GM18511 (cell line): ENCODE measurements at regions not wholly inside any gene's neighbourhood (a gene's known extent, or its start where the extent isn't known, plus 50 kb on each side); places are given as distances from the start of the nearest gene placed in this dataset.

Experiments
- ATAC-seq: cut with Tn5 transposase; IDR thresholded peaks from one replicate; pipeline ENCODE4 v1.9.1; 2021; ENCODE audit warnings: mild to moderate bottlenecking, moderate library complexity; ENCODE audit not compliant: unreplicated experiment

GRCh38 chr7:35581605-35582210 is 113.2 kb downstream of the HERPUD2 start:
- no peak for ATAC-seq

DNA sequence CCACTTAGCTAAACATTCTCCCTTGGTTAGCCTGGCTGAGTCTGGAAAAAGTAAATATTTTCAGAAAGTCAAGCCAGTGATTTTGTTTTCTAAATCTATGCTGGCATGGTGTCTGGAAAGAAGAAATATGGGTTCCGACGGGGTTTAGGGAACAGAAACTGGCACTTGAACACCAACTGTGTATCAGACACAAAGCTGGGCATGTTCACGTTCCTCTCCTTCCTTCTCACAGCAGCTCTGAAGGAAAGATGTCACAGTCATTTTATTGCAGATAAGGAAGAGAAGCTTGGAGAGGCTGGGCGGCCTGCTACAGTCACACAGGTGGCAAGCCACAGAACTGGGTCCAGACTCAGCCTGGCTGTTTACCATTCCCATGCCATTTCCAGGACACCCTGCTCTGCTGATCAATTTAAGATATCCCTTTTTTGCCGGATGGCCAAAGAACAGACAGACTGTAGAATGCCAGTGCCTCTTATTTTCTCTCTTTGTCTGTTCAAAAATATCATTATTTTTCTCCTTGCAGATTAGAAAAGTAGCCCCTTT is 118.8 kb downstream of the HERPUD2 start:
- no peak for ATAC-seq

- ATAC-seq, result no peak
Measured at GRCh38 chr7:35571611-35572240, 123.2 kb downstream of the HERPUD2 start.

DNA sequence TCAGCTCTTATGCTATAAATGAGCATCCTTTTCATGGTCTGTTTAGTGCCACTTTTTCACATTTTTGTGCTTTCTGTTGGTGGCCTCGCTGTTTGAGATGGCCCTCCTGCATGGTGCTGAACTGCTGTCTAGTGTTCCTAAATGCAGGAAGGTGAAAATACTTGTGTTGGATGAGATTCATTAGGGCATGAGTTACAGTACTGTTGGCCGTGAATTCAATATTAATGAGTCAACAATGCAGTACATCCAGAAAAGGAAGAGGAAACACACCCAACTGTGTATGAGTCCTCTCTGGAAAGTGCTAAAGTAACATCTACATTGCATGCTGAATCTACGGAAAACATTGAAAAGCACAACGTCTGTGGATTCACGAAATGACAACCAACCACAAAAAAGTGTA is 124.0 kb downstream of the HERPUD2 start:
- no peak for ATAC-seq

GRCh38 chr7:35565927-35566326 is 129.0 kb downstream of the HERPUD2 start:
- ATAC-seq, result no peak

GRCh38 chr7:35558841-35559240 is 136.1 kb downstream of the HERPUD2 start:
- ATAC-seq, result no peak

DNA sequence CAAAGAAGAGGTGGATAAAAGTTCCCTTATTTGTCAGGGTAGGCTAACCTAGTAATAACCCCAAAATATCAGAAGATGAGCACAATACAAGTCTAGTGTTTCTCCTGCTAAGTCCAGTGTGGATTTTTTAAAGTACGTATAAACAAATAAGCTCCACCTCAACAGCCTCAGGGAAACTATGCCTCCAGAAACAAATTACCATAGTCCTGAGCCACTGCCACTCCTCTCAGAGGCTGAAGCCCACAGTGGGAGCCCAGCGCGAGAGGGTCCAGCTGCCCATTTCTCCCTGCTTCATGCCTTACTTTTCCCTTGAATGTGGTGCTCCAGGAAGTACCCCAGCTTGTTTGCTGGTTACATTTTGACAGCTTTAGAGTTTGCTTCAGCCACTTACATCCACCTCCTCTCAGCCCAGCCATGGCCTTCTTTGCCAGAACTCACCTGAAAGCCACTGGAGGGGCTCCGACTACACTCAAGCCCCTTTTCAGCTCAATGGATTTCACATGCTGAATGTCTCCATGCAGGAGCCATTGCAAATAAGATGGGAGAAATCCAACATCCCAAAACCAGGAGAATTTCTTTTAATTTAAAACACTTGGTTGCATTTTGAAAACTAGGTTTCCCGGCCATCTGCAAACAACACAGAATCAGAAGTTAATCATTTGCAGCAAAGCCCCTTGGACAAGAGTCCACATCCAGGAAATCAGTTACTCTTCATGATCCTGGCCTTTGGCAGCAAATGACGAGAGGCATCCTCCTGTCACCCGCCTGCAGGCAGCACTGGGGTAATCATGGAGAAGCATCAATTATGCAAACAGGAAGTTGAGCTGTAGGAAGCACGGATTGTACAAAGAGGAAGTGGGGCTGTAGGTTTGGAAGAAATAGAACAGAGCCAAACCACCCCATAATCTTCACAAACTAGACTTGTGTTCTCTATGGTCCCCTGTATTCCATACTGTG is 138.1 kb downstream of the HERPUD2 start:
- ATAC-seq, result no peak

GRCh38 chr7:35555934-35556333 is 139.0 kb downstream of the HERPUD2 start:
- ATAC-seq, result no peak

GRCh38 chr7:35555386-35555785 is 139.5 kb downstream of the HERPUD2 start:
- ATAC-seq, result no peak

DNA sequence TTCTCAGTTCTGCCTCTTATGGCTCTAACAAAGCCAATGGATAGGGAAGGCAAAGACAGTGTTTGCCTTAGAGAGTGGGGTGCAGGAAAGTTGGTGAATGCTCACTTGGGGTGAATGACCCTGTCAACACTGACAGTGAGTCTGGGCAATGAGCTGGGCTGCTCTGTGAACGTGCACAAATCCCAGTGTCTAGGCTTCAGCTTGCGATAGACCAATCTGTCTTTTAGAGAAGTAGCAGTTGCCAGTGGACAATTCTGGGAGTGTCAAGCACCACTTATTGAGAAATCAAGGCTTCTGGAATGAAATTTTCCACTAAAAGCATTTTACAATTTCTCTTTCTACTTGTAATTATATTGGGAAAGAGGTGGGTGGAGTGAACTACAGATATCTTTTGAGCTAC is 141.4 kb downstream of the HERPUD2 start:
- ATAC-seq, result no peak

- no peak for ATAC-seq
Measured at GRCh38 chr7:35552691-35553090, 142.2 kb downstream of the HERPUD2 start.

GRCh38 chr7:35551321-35552081 is 143.4 kb downstream of the HERPUD2 start:
- ATAC-seq, result no peak

DNA sequence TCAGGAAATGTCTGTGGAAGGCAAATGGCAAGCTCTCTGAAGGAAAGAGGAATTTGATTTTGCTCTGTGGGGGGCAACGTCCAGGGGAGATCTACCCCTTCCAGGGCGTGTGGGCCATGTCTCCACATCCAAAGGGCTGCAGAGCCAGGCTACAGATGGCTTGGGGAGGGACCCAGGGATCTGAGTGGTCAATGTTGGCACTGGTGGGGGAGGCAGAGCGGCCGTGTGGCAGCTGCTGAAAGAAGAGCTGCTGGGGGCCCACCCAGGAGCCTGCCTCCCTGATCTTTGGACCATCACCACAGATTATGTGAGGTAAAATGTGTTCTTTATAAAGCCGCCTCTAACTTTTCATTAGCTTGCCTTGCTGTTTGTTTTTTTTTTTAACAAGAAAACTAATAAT is 144.1 kb downstream of the HERPUD2 start:
- ATAC-seq, result no peak

GRCh38 chr7:35549781-35550180 is 145.2 kb downstream of the HERPUD2 start:
- no peak for ATAC-seq

DNA sequence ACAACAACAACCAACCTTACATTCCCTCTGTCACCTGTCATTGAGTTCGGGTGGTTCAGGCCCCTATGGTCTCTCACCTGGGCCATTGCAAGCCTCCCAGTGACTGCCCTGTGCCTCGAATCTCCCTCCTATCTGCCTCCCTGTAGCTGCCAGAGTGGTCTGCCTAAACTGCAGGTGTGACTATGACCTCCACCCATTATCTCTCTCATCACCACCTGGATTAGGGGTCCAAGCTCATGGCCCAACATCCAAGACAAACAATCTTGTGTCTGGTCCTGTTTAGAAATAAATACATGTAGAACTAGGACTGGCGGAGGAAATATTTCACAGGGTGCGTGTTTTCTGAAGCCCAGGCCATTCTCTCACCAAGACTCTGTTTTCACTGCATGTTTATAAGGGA is 146.6 kb downstream of the HERPUD2 start:
- ATAC-seq, result no peak

GRCh38 chr7:35546691-35547429 is 148.1 kb downstream of the HERPUD2 start:
- no peak for ATAC-seq

GRCh38 chr7:35545831-35546230 is 149.1 kb downstream of the HERPUD2 start:
- ATAC-seq, result no peak

GRCh38 chr7:35544028-35544742 is 150.8 kb downstream of the HERPUD2 start:
- no peak for ATAC-seq
